Keratinocyte (primary cell): ENCODE measurements at regions not wholly inside any gene's neighbourhood (a gene's known extent, or its start where the extent isn't known, plus 50 kb on each side); places are given as distances from the start of the nearest gene placed in this dataset.

ENCODE experiments used
- DNase-seq: peaks from one replicate; pipeline ENCODE4 v3.0.0-alpha.2; 2011; ENCODE audit warnings: low read depth, missing footprints, low spot score
- FAIRE-seq: peaks from 2 replicates; lab custom pipeline; 2011; peaks lifted over from hg19 to GRCh38; lab: Jason Lieb, UNC
- H2AFZ ChIP-seq: 2 replicates; pipeline ENCODE4 v1.6.0; 2012; ENCODE audit warnings: low read length, control low read depth, inconsistent platforms; ENCODE audit not compliant: control insufficient read depth
- H3K27ac ChIP-seq: 2 replicates; pipeline ENCODE4 v1.5.1; 2011; ENCODE audit warnings: low read length; ENCODE audit not compliant: control insufficient read depth, insufficient read depth
- H3K27me3 ChIP-seq: 3 replicates; pipeline ENCODE4 v1.6.0; 2011; ENCODE audit warnings: low read length; ENCODE audit not compliant: control insufficient read depth, insufficient read depth; ENCODE audit errors: extremely low read depth
- H3K36me3 ChIP-seq, 2 experiments: 2 replicates in 1 of 2; 3 replicates in 1 of 2; pipeline ENCODE4 v1.5.1; 2011; ENCODE audit warnings: low read length in 2 of 2, mild to moderate bottlenecking in 1 of 2; ENCODE audit not compliant: control insufficient read depth in 2 of 2, insufficient read depth in 2 of 2; ENCODE audit errors: extremely low read depth in 1 of 2
- H3K4me1 ChIP-seq: 3 replicates; pipeline ENCODE4 v1.5.1; 2011; ENCODE audit warnings: low read length; ENCODE audit not compliant: control insufficient read depth, insufficient read depth; ENCODE audit errors: extremely low read depth
- H3K4me2 ChIP-seq: 3 replicates; pipeline ENCODE4 v1.6.0; 2011; ENCODE audit warnings: low read depth, low read length; ENCODE audit not compliant: control insufficient read depth, insufficient read depth; ENCODE audit errors: extremely low read depth
- H3K4me3 ChIP-seq, 3 experiments: fragments of 200-600 bp in 1 of 3; sonication (generic) in 1 of 3; 2 replicates in 2 of 3; 3 replicates in 1 of 3; pipeline ENCODE4 v1.5.1; 2011 to 2016; ENCODE audit warnings: low read length in 3 of 3, mild to moderate bottlenecking in 3 of 3, control low read depth in 2 of 3, inconsistent platforms in 1 of 3, low read depth in 1 of 3, mixed read lengths in 1 of 3, mixed run types in 1 of 3, moderate library complexity in 1 of 3; ENCODE audit not compliant: control insufficient read depth in 2 of 3, insufficient read depth in 2 of 3; ENCODE audit errors: extremely low read depth in 1 of 3
- H3K79me2 ChIP-seq: 2 replicates; pipeline ENCODE4 v1.6.0; 2012; ENCODE audit warnings: low read length; ENCODE audit not compliant: control insufficient read depth, insufficient read depth
- H3K9ac ChIP-seq: 3 replicates; pipeline ENCODE4 v1.6.0; 2011; ENCODE audit warnings: low read length; ENCODE audit not compliant: control insufficient read depth, insufficient read depth; ENCODE audit errors: extremely low read depth
- H3K9me1 ChIP-seq: 3 replicates; pipeline ENCODE4 v1.6.0; 2011; ENCODE audit warnings: low read length; ENCODE audit not compliant: control insufficient read depth, insufficient read depth; ENCODE audit errors: extremely low read depth
- H3K9me3 ChIP-seq: 2 replicates; pipeline ENCODE4 v1.5.1; 2012; ENCODE audit warnings: low read depth, low read length; ENCODE audit not compliant: control insufficient read depth
- H4K20me1 ChIP-seq: 3 replicates; pipeline ENCODE4 v1.6.0; 2011; ENCODE audit warnings: low read length; ENCODE audit not compliant: control insufficient read depth, insufficient read depth; ENCODE audit errors: extremely low read depth
- CTCF ChIP-seq, 3 experiments: IDR thresholded peaks in 1 of 3; conservative IDR thresholded peaks in 1 of 3; optimal IDR thresholded peaks in 1 of 3; 2 replicates in 2 of 3; 3 replicates in 1 of 3; pipeline versions ENCODE3 to v1.5.1; 2011; ENCODE audit warnings: low read length in 3 of 3, mild to moderate bottlenecking in 3 of 3, moderate library complexity in 2 of 3, control low read depth in 1 of 3, inconsistent platforms in 1 of 3; ENCODE audit not compliant: insufficient read depth in 2 of 3; ENCODE audit errors: extremely low read depth in 1 of 3
- EZH2 ChIP-seq: IDR thresholded peaks from one replicate; pipeline ENCODE4 v1.6.1; 2012; ENCODE audit warnings: inconsistent platforms, mild to moderate bottlenecking, low read length, moderate library complexity
- dilution Hi-C: fragments of 300-500 bp; cut with MboI; formaldehyde crosslinking; loops from one replicate; pipeline ENCODE4 v1.7.0; 2020; ENCODE audit warnings: low sequenced_read_pairs; ENCODE audit not compliant: extremely low pct_ligation_motif_present

- Histone ChIP-seq H3K4me2 (no peak overlapping the region), H3K9me3 (no peaks in the 10 kb centered on the region), H4K20me1 (no peaks in the 10 kb centered on the region), H3K36me3 (no peaks in the 10 kb centered on the region), H3K27ac (no peak overlapping the region), H3K9me1 (no peaks in the 10 kb centered on the region), H3K4me1 (no peaks in the 10 kb centered on the region), H3K9ac (no peak overlapping the region), H3K27me3 (no peaks in the 10 kb centered on the region), H2AFZ (no peak overlapping the region), H3K79me2 (no peaks in the 10 kb centered on the region), H3K4me3 (no peak overlapping the region)
- TF ChIP-seq EZH2 (no peak), CTCF (optimal IDR thresholded peaks at IDR 0.05 in 1 of 3, IDR thresholded peaks at IDR 0.05 in 1 of 3, conservative IDR thresholded peaks at IDR 0.05 in 1 of 3; ENCODE audit: extremely low read depth in 1 of 3, insufficient read depth in 2 of 3, low read length in 3 of 3) (no peak)
- DNase-seq (no peak), FAIRE-seq (no peak)
- dilution Hi-C loops, result no loop called here
Measured at GRCh38 chr2:122680662-122681061, 925.2 kb downstream of the TSN start.

DNA sequence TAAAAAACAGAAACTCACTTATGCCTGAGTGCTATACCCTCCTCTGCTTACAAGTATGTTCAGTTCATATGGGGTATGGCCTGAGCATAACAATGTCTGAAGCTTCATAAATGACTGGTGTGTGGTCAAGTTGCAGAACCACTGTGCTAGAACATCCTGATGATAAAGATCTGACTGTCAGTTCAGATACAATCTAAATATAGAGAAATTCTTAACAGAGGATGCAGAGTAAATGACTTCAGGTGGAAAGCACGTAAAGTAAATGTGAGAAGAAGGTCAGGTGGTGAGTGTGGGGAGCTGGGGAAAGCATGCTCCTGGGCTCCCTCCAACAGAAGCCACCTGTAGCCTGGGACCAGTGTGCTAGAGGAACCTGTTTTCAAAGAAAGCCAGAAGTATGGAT is 926.2 kb downstream of the TSN start:
- FAIRE-seq, result no peak
- no peaks in the 10 kb centered on the region for H3K9me3 ChIP-seq
- no peak for TF ChIP-seq EZH2
- no peak for TF ChIP-seq CTCF (optimal IDR thresholded peaks at IDR 0.05 in 1 of 3, IDR thresholded peaks at IDR 0.05 in 1 of 3, conservative IDR thresholded peaks at IDR 0.05 in 1 of 3; ENCODE audit: extremely low read depth in 1 of 3, insufficient read depth in 2 of 3, low read length in 3 of 3)

More for the DNA sequence above, 926.2 kb downstream of the TSN start:
- Histone ChIP-seq H3K27me3 (no peaks in the 10 kb centered on the region), H2AFZ (no peak overlapping the region), H3K79me2 (no peaks in the 10 kb centered on the region), H4K20me1 (no peaks in the 10 kb centered on the region), H3K27ac (no peak overlapping the region), H3K36me3 (no peaks in the 10 kb centered on the region), H3K9me1 (no peaks in the 10 kb centered on the region), H3K4me3 (no peak overlapping the region), H3K4me1 (no peaks in the 10 kb centered on the region), H3K4me2 (no peak overlapping the region), H3K9ac (no peak overlapping the region)
- DNase-seq, result no peak
- dilution Hi-C loops, result no loop called here
